Nephron (organoid): ENCODE measurements at regions not wholly inside any gene's neighbourhood (a gene's known extent, or its start where the extent isn't known, plus 50 kb on each side); places are given as distances from the start of the nearest gene placed in this dataset.
"Not testable (repeated sequence)": the region's sequence is repeated elsewhere in the genome, so short reads cannot be mapped to it uniquely, and the experiment has no call there.

Source experiments
- H3K27ac Mint-ChIP-seq, 3 experiments: 2 replicates each; pipeline ENCODE4 v1.8.0; 2020; ENCODE audit warnings: mixed read lengths in 3 of 3, mild to moderate bottlenecking in 2 of 3, moderate library complexity in 1 of 3
- H3K27me3 Mint-ChIP-seq: 2 replicates; pipeline ENCODE4 v1.8.0; 2021; ENCODE audit warnings: low read depth, mild to moderate bottlenecking, moderate library complexity, mixed read lengths
- H3K36me3 Mint-ChIP-seq: 2 replicates; pipeline ENCODE4 v1.8.0; 2020; ENCODE audit warnings: low read depth, mixed read lengths
- H3K4me1 Mint-ChIP-seq: 2 replicates; pipeline ENCODE4 v1.8.0; 2020; ENCODE audit warnings: mixed read lengths
- H3K4me3 Mint-ChIP-seq, 3 experiments: 2 replicates each; pipeline ENCODE4 v1.8.0; 2020; ENCODE audit warnings: mild to moderate bottlenecking in 3 of 3, mixed read lengths in 3 of 3, moderate library complexity in 2 of 3
- H3K9me3 Mint-ChIP-seq: 2 replicates; pipeline ENCODE4 v1.8.0; 2020; ENCODE audit warnings: mixed read lengths
- CTCF ChIP-seq, 3 experiments: fragments of 200-600 bp; sonication (generic); IDR thresholded peaks; one replicate each; pipeline ENCODE4 v1.5.0; 2021; ENCODE audit warnings: antibody characterized with exemption in 3 of 3; ENCODE audit not compliant: unreplicated experiment in 3 of 3

- peaks cover 12% of the 10 kb centered on the region for H3K4me1 Mint-ChIP-seq
- TF ChIP-seq CTCF (IDR thresholded peaks at IDR 0.05; ENCODE audit: unreplicated experiment in 3 of 3), result no peak
Measured at GRCh38 chr10:65231148-65231547, 1694.7 kb upstream of the LRRTM3 start.

GRCh38 chr10:65234261-65234660 is 1691.6 kb upstream of the LRRTM3 start:
- no peak for TF ChIP-seq CTCF (IDR thresholded peaks at IDR 0.05; ENCODE audit: unreplicated experiment in 3 of 3)

More at GRCh38 chr10:65231148-65231547, 1694.7 kb upstream of the LRRTM3 start:
- Mint-ChIP-seq H3K27me3 (no peaks in the 10 kb centered on the region), H3K4me3 (no peak overlapping the region), H3K27ac (no peak overlapping the region), H3K36me3 (no peaks in the 10 kb centered on the region), H3K9me3 (no peaks in the 10 kb centered on the region)

GRCh38 chr10:65235266-65235665 is 1690.6 kb upstream of the LRRTM3 start:
- Mint-ChIP-seq H3K27ac (no peak overlapping the region), H3K4me1 (no peaks in the 10 kb centered on the region), H3K4me3 (no peak overlapping the region), H3K36me3 (no peaks in the 10 kb centered on the region), H3K9me3 (no peaks in the 10 kb centered on the region), H3K27me3 (no peaks in the 10 kb centered on the region)
- TF ChIP-seq CTCF (IDR thresholded peaks at IDR 0.05; ENCODE audit: unreplicated experiment in 3 of 3), result no peak

More at GRCh38 chr10:65234261-65234660, 1691.6 kb upstream of the LRRTM3 start:
- no peak overlapping the region for H3K4me3 Mint-ChIP-seq
- no peak overlapping the region for H3K27ac Mint-ChIP-seq
- no peaks in the 10 kb centered on the region for H3K9me3 Mint-ChIP-seq
- no peaks in the 10 kb centered on the region for H3K27me3 Mint-ChIP-seq
- H3K36me3 Mint-ChIP-seq, result no peaks in the 10 kb centered on the region
- H3K4me1 Mint-ChIP-seq, result no peaks in the 10 kb centered on the region

GRCh38 chr10:65235846-65236245 is 1690.0 kb upstream of the LRRTM3 start:
- H3K4me3 Mint-ChIP-seq, result no peak overlapping the region
- H3K9me3 Mint-ChIP-seq, result no peaks in the 10 kb centered on the region
- no peak for TF ChIP-seq CTCF (IDR thresholded peaks at IDR 0.05; ENCODE audit: unreplicated experiment in 3 of 3)
- H3K27ac Mint-ChIP-seq, result no peak overlapping the region
- no peaks in the 10 kb centered on the region for H3K36me3 Mint-ChIP-seq
- H3K4me1 Mint-ChIP-seq, result no peaks in the 10 kb centered on the region
- no peaks in the 10 kb centered on the region for H3K27me3 Mint-ChIP-seq

GRCh38 chr10:65265451-65265954 is 1660.3 kb upstream of the LRRTM3 start:
- Mint-ChIP-seq H3K36me3 (no peaks in the 10 kb centered on the region), H3K27ac (no peak overlapping the region)
- no peak for TF ChIP-seq CTCF (IDR thresholded peaks at IDR 0.05; ENCODE audit: unreplicated experiment in 3 of 3)

GRCh38 chr10:65269551-65269950 is 1656.3 kb upstream of the LRRTM3 start:
- H3K27ac Mint-ChIP-seq, H3K27me3 Mint-ChIP-seq, H3K36me3 Mint-ChIP-seq, H3K4me1 Mint-ChIP-seq, H3K9me3 Mint-ChIP-seq, H3K4me3 Mint-ChIP-seq: not testable (repeated sequence)

More at GRCh38 chr10:65265451-65265954, 1660.3 kb upstream of the LRRTM3 start:
- no peaks in the 10 kb centered on the region for H3K4me1 Mint-ChIP-seq
- H3K9me3 Mint-ChIP-seq, result peaks cover 6% of the 10 kb centered on the region
- H3K27me3 Mint-ChIP-seq, result no peaks in the 10 kb centered on the region
- H3K4me3 Mint-ChIP-seq, result no peak overlapping the region
